ENCODE measurements at regions not wholly inside any gene's neighbourhood (a gene's known extent, or its start where the extent isn't known, plus 50 kb on each side); places are given as distances from the start of the nearest gene placed in this dataset.

- TF ChIP-seq BORCS8-MEF2B (CRISPR knock-in tag; IDR thresholded peaks at IDR 0.05) (no peak), ZNF431 (CRISPR knock-in tag; IDR thresholded peaks at IDR 0.05; ENCODE audit: borderline replicate concordance, low read depth) (no peak), MAF1 (CRISPR knock-in tag; IDR thresholded peaks at IDR 0.05; ENCODE audit: borderline replicate concordance) (no peak), ZNF562 (CRISPR knock-in tag; IDR thresholded peaks at IDR 0.05; ENCODE audit: borderline replicate concordance) (no peak), ZBTB21 (CRISPR knock-in tag; IDR thresholded peaks at IDR 0.05) (no peak), ZNF263 (CRISPR knock-in tag; IDR thresholded peaks at IDR 0.05) (no peak), KLF6 (CRISPR knock-in tag; IDR thresholded peaks at IDR 0.05) (no peak), RFX3 (CRISPR knock-in tag; IDR thresholded peaks at IDR 0.05) (no peak), ZNF207 (IDR thresholded peaks at IDR 0.05; ENCODE audit: borderline replicate concordance) (no peak), ZNF142 (CRISPR knock-in tag; IDR thresholded peaks at IDR 0.05) (no peak), FOXA3 (CRISPR knock-in tag; IDR thresholded peaks at IDR 0.05) (peak; percentile 35; the same call in 1 of the 2 replicates), ZMYM4 (CRISPR knock-in tag; IDR thresholded peaks at IDR 0.05) (peak; percentile 71), REXO4 (CRISPR knock-in tag; IDR thresholded peaks at IDR 0.05; ENCODE audit: borderline replicate concordance) (no peak), STAT6 (CRISPR knock-in tag; IDR thresholded peaks at IDR 0.05; ENCODE audit: borderline replicate concordance) (no peak), ZNF160 (CRISPR knock-in tag; IDR thresholded peaks at IDR 0.05) (no peak), HBP1 (CRISPR knock-in tag; IDR thresholded peaks at IDR 0.05; ENCODE audit: low read depth) (no peak), FLYWCH1 (CRISPR knock-in tag; IDR thresholded peaks at IDR 0.05) (no peak), PHF21A (CRISPR knock-in tag; IDR thresholded peaks at IDR 0.05) (no peak), ZNF746 (CRISPR knock-in tag; IDR thresholded peaks at IDR 0.05) (no peak), ZNF414 (CRISPR knock-in tag; IDR thresholded peaks at IDR 0.05) (no peak), ZIK1 (CRISPR knock-in tag; IDR thresholded peaks at IDR 0.05; ENCODE audit: borderline replicate concordance, low read depth) (no peak), ZSCAN20 (CRISPR knock-in tag; IDR thresholded peaks at IDR 0.05; ENCODE audit: borderline replicate concordance) (no peak), POLR2AphosphoS2 (IDR thresholded peaks at IDR 0.05; ENCODE audit: low read depth, low read length) (no peak)
Observed at GRCh38 chr2:67729474-67729873, 332.3 kb downstream of the ETAA1 start (continued).
